HepG2 (cell line): ENCODE measurements at regions not wholly inside any gene's neighbourhood (a gene's known extent, or its start where the extent isn't known, plus 50 kb on each side); places are given as distances from the start of the nearest gene placed in this dataset.
A peak's percentile ranks its signal among the peaks of the same experiment; 100 is the strongest.

ENCODE experiments used
- CREM ChIP-seq, 2 experiments: sonication (generic) in 1 of 2; formaldehyde crosslinking in 1 of 2; IDR thresholded peaks; 2 replicates each; pipeline versions ENCODE4 v1.4.0 to v1.6.1; 2016 to 2020; ENCODE audit warnings: antibody characterized with exemption in 1 of 2, mild to moderate bottlenecking in 1 of 2, missing genetic modification reagents in 1 of 2
- ERF ChIP-seq: IDR thresholded peaks from 2 replicates; pipeline ENCODE4 v1.6.1; 2018; ENCODE audit warnings: missing biosample characterization, missing genetic modification reagents
- FOSL1 ChIP-seq: sonication (generic); formaldehyde crosslinking; IDR thresholded peaks from 2 replicates; pipeline ENCODE4 v1.9.0; 2021; ENCODE audit warnings: missing genetic modification reagents, borderline replicate concordance
- FOSL2 ChIP-seq: sonication (generic); formaldehyde crosslinking; IDR thresholded peaks from 2 replicates; pipeline ENCODE4 v1.4.0; 2020; ENCODE audit warnings: missing genetic modification reagents
- FOXA1 ChIP-seq, 2 experiments: fragments of 450-650 bp in 1 of 2; sonication (generic) in 1 of 2; formaldehyde crosslinking in 1 of 2; IDR thresholded peaks; 2 replicates each; pipeline versions ENCODE4 v1.4.0 to v1.6.1; 2016 to 2020; ENCODE audit warnings: missing genetic modification reagents in 1 of 2
- GFI1 ChIP-seq: sonication (generic); formaldehyde crosslinking; IDR thresholded peaks from 2 replicates; pipeline ENCODE4 v1.5.0; 2020; ENCODE audit warnings: missing genetic modification reagents, mild to moderate bottlenecking, borderline replicate concordance
- MED8 ChIP-seq: sonication (generic); formaldehyde crosslinking; IDR thresholded peaks from 2 replicates; pipeline ENCODE4 v1.8.1; 2023; ENCODE audit warnings: mild to moderate bottlenecking, missing genetic modification reagents; ENCODE audit not compliant: insufficient replicate concordance
- MEF2D ChIP-seq: sonication (generic); formaldehyde crosslinking; IDR thresholded peaks from 2 replicates; pipeline ENCODE4 v1.5.1; 2020; ENCODE audit warnings: mild to moderate bottlenecking, missing genetic modification reagents
- NR3C1 ChIP-seq: sonication (generic); formaldehyde crosslinking; IDR thresholded peaks from 2 replicates; pipeline ENCODE4 v1.4.0; 2020; ENCODE audit warnings: missing genetic modification reagents
- SATB2 ChIP-seq: sonication (generic); formaldehyde crosslinking; IDR thresholded peaks from 2 replicates; pipeline ENCODE4 v1.5.0; 2020; ENCODE audit warnings: missing genetic modification reagents
- ZKSCAN8 ChIP-seq: IDR thresholded peaks from 2 replicates; pipeline ENCODE4 v1.6.1; 2016; ENCODE audit warnings: borderline replicate concordance, missing genetic modification reagents, missing compliant biosample characterization
- ZNF614 ChIP-seq: IDR thresholded peaks from 2 replicates; pipeline ENCODE4 v1.6.1; 2018; ENCODE audit warnings: missing biosample characterization, missing genetic modification reagents, inconsistent platforms, borderline replicate concordance
- TF ChIP-seq, protein P1 (sequence below): sonication (generic); formaldehyde crosslinking; conservative IDR thresholded peaks from 2 replicates; pipeline ENCODE4 v1.4.0; 2020; ENCODE audit warnings: missing genetic modification reagents
- TF ChIP-seq, protein P2 (sequence below): sonication (generic); formaldehyde crosslinking; IDR thresholded peaks from 2 replicates; pipeline ENCODE4 v1.4.0; 2020; ENCODE audit warnings: missing genetic modification reagents, mild to moderate bottlenecking, borderline replicate concordance
- TF ChIP-seq, protein P3 (sequence below): sonication (generic); formaldehyde crosslinking; IDR thresholded peaks from 2 replicates; pipeline ENCODE4 v1.4.0; 2020; ENCODE audit warnings: missing genetic modification reagents, borderline replicate concordance
- TF ChIP-seq, protein P4 (sequence below): IDR thresholded peaks from 2 replicates; pipeline ENCODE4 v1.6.1; 2016
- TF ChIP-seq, protein P5 (sequence below), 2 experiments: IDR thresholded peaks; 2 replicates each; pipeline ENCODE4 v1.6.1; 2011 to 2012; ENCODE audit warnings: low read length in 2 of 2, borderline replicate concordance in 1 of 2, low read depth in 1 of 2, mild to moderate bottlenecking in 1 of 2, moderate library complexity in 1 of 2

DNA sequence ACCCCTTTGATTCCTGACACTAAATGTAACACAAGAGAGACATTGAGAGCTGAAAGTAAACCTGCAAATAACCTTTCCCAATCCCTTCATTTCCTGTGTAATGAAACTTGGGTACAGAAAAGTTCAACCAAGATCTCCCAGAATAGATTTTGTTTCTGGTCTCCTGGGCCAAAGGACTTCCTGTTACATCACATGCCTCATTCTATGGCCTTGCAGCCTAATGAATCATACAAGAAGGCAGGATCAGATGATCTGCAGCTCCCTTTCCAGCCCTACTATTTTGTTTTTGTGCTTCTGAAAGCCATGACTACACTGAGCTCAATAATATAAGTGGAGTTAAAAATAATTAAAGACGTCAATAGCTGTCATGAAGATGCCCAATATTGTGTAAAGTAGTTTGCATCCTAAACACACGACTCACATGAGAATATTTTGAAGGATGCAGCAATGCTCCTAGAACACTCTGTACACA lies 73.4 kb upstream of the NOX3 start (continued):
- TF ChIP-seq FOXA1 (IDR thresholded peaks at IDR 0.05): no peak
- peak; percentile 74 for TF ChIP-seq FOXA1 (CRISPR knock-in tag; IDR thresholded peaks at IDR 0.05)
- TF ChIP-seq, protein P1, sequence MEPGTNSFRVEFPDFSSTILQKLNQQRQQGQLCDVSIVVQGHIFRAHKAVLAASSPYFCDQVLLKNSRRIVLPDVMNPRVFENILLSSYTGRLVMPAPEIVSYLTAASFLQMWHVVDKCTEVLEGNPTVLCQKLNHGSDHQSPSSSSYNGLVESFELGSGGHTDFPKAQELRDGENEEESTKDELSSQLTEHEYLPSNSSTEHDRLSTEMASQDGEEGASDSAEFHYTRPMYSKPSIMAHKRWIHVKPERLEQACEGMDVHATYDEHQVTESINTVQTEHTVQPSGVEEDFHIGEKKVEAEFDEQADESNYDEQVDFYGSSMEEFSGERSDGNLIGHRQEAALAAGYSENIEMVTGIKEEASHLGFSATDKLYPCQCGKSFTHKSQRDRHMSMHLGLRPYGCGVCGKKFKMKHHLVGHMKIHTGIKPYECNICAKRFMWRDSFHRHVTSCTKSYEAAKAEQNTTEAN (CRISPR knock-in tag): peak; percentile 78; the same call in 1 of the 2 replicates
- peak; percentile 87 for TF ChIP-seq CREM (IDR thresholded peaks at IDR 0.05)
- no peak for TF ChIP-seq CREM (CRISPR knock-in tag; IDR thresholded peaks at IDR 0.05)
- TF ChIP-seq, protein P2, sequence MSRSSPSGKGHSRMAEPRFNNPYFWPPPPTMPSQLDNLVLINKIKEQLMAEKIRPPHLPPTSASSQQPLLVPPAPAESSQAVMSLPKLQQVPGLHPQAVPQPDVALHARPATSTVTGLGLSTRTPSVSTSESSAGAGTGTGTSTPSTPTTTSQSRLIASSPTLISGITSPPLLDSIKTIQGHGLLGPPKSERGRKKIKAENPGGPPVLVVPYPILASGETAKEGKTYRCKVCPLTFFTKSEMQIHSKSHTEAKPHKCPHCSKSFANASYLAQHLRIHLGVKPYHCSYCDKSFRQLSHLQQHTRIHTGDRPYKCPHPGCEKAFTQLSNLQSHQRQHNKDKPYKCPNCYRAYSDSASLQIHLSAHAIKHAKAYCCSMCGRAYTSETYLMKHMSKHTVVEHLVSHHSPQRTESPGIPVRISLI (CRISPR knock-in tag): peak; percentile 38; the same call in 1 of the 2 replicates
- TF ChIP-seq, protein P3, sequence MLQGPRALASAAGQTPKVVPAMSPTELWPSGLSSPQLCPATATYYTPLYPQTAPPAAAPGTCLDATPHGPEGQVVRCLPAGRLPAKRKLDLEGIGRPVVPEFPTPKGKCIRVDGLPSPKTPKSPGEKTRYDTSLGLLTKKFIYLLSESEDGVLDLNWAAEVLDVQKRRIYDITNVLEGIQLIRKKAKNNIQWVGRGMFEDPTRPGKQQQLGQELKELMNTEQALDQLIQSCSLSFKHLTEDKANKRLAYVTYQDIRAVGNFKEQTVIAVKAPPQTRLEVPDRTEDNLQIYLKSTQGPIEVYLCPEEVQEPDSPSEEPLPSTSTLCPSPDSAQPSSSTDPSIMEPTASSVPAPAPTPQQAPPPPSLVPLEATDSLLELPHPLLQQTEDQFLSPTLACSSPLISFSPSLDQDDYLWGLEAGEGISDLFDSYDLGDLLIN: no peak
- no peak; the same call in 1 of the 2 replicates for TF ChIP-seq ZKSCAN8 (CRISPR knock-in tag)
- peak; percentile 100 for TF ChIP-seq MEF2D (CRISPR knock-in tag)
- no peak; the same call in 1 of the 2 replicates for TF ChIP-seq SATB2 (CRISPR knock-in tag)
- TF ChIP-seq ERF: peak; percentile 93
- TF ChIP-seq, protein P4, sequence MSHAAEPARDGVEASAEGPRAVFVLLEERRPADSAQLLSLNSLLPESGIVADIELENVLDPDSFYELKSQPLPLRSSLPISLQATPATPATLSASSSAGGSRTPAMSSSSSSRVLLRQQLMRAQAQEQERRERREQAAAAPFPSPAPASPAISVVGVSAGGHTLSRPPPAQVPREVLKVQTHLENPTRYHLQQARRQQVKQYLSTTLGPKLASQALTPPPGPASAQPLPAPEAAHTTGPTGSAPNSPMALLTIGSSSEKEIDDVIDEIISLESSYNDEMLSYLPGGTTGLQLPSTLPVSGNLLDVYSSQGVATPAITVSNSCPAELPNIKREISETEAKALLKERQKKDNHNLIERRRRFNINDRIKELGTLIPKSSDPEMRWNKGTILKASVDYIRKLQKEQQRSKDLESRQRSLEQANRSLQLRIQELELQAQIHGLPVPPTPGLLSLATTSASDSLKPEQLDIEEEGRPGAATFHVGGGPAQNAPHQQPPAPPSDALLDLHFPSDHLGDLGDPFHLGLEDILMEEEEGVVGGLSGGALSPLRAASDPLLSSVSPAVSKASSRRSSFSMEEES (CRISPR knock-in tag): peak; percentile 98
- peak; percentile 87 for TF ChIP-seq MED8
- peak; percentile 87 for TF ChIP-seq ZNF614 (CRISPR knock-in tag)
- TF ChIP-seq FOSL1: peak; percentile 64; the same call in 1 of the 2 replicates
- TF ChIP-seq GFI1 (CRISPR knock-in tag): peak; percentile 41; the same call in 1 of the 2 replicates
- TF ChIP-seq FOSL2 (CRISPR knock-in tag): peak; percentile 98
- TF ChIP-seq NR3C1 (CRISPR knock-in tag): no peak
- TF ChIP-seq, protein P5, sequence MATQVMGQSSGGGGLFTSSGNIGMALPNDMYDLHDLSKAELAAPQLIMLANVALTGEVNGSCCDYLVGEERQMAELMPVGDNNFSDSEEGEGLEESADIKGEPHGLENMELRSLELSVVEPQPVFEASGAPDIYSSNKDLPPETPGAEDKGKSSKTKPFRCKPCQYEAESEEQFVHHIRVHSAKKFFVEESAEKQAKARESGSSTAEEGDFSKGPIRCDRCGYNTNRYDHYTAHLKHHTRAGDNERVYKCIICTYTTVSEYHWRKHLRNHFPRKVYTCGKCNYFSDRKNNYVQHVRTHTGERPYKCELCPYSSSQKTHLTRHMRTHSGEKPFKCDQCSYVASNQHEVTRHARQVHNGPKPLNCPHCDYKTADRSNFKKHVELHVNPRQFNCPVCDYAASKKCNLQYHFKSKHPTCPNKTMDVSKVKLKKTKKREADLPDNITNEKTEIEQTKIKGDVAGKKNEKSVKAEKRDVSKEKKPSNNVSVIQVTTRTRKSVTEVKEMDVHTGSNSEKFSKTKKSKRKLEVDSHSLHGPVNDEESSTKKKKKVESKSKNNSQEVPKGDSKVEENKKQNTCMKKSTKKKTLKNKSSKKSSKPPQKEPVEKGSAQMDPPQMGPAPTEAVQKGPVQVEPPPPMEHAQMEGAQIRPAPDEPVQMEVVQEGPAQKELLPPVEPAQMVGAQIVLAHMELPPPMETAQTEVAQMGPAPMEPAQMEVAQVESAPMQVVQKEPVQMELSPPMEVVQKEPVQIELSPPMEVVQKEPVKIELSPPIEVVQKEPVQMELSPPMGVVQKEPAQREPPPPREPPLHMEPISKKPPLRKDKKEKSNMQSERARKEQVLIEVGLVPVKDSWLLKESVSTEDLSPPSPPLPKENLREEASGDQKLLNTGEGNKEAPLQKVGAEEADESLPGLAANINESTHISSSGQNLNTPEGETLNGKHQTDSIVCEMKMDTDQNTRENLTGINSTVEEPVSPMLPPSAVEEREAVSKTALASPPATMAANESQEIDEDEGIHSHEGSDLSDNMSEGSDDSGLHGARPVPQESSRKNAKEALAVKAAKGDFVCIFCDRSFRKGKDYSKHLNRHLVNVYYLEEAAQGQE (IDR thresholded peaks at IDR 0.05; ENCODE audit: borderline replicate concordance in 1 of 2, low read depth in 1 of 2, low read length in 2 of 2): peak in 1 of 2 experiments; percentile 67; a peak in 1 of 4 replicates
